ENCODE measurements at regions not wholly inside any gene's neighbourhood (a gene's known extent, or its start where the extent isn't known, plus 50 kb on each side); places are given as distances from the start of the nearest gene placed in this dataset.

DNA sequence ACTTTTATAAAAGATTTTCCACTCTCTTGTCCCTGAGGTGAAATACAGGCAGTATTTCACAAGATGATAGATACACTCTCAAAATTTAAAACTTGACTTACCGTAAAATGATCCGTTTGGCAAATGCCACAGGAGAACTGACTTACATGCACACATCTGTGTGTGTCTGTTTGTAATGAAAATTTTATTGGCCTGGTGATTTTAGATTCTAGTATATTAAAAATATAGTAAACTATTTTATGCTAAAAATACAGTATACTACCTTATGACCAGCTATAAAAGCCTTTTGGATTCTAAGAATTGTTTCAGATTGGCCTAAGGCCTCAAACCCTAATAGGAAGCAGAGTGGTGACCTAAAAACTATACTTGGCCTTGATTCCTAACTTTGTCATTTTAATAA lies 362.7 kb downstream of the IPMK start:
- TF ChIP-seq, protein P1, sequence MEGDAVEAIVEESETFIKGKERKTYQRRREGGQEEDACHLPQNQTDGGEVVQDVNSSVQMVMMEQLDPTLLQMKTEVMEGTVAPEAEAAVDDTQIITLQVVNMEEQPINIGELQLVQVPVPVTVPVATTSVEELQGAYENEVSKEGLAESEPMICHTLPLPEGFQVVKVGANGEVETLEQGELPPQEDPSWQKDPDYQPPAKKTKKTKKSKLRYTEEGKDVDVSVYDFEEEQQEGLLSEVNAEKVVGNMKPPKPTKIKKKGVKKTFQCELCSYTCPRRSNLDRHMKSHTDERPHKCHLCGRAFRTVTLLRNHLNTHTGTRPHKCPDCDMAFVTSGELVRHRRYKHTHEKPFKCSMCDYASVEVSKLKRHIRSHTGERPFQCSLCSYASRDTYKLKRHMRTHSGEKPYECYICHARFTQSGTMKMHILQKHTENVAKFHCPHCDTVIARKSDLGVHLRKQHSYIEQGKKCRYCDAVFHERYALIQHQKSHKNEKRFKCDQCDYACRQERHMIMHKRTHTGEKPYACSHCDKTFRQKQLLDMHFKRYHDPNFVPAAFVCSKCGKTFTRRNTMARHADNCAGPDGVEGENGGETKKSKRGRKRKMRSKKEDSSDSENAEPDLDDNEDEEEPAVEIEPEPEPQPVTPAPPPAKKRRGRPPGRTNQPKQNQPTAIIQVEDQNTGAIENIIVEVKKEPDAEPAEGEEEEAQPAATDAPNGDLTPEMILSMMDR (IDR thresholded peaks at IDR 0.05), result no peak
- TF ChIP-seq POLR2AphosphoS5 (IDR thresholded peaks at IDR 0.05; ENCODE audit: low read depth, low read length) (no peak), SIN3A (IDR thresholded peaks at IDR 0.05; ENCODE audit: borderline replicate concordance, insufficient read depth, low read depth, low read length) (no peak)
- TF ChIP-seq, protein P2, sequence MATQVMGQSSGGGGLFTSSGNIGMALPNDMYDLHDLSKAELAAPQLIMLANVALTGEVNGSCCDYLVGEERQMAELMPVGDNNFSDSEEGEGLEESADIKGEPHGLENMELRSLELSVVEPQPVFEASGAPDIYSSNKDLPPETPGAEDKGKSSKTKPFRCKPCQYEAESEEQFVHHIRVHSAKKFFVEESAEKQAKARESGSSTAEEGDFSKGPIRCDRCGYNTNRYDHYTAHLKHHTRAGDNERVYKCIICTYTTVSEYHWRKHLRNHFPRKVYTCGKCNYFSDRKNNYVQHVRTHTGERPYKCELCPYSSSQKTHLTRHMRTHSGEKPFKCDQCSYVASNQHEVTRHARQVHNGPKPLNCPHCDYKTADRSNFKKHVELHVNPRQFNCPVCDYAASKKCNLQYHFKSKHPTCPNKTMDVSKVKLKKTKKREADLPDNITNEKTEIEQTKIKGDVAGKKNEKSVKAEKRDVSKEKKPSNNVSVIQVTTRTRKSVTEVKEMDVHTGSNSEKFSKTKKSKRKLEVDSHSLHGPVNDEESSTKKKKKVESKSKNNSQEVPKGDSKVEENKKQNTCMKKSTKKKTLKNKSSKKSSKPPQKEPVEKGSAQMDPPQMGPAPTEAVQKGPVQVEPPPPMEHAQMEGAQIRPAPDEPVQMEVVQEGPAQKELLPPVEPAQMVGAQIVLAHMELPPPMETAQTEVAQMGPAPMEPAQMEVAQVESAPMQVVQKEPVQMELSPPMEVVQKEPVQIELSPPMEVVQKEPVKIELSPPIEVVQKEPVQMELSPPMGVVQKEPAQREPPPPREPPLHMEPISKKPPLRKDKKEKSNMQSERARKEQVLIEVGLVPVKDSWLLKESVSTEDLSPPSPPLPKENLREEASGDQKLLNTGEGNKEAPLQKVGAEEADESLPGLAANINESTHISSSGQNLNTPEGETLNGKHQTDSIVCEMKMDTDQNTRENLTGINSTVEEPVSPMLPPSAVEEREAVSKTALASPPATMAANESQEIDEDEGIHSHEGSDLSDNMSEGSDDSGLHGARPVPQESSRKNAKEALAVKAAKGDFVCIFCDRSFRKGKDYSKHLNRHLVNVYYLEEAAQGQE (IDR thresholded peaks at IDR 0.05; ENCODE audit: insufficient read depth in 1 of 2, low read depth in 2 of 2, low read length in 1 of 2), result no peak

Measured in Panc1 (cell line).